ENCODE measurements at regions not wholly inside any gene's neighbourhood (a gene's known extent, or its start where the extent isn't known, plus 50 kb on each side); places are given as distances from the start of the nearest gene placed in this dataset.

DNA sequence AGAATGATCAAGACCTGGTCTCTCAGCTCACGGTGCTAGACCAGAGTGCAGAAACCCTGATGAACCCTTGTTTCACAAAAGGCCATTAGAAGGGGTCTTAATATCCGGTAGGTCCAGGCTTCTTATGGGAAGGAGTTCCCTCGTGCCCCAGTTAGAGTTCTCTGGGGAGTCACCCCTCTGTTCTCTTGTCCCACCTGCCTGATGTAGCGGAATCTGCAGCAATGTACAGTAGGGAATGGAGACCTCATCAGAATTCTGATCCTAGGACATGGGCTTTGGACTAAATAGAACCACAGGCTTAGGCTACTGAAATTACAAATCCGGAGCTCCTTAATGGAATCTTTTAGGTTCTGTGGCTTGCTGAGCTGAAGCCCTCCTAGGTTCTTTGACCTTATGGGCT is 243.6 kb upstream of the IRX2 start:
- no peak for TF ChIP-seq CTCF (IDR thresholded peaks at IDR 0.05)

- TF ChIP-seq CTCF (IDR thresholded peaks at IDR 0.05) = no peak
Observed at GRCh38 chr5:2993771-2994170, 242.3 kb upstream of the IRX2 start.

- TF ChIP-seq CTCF (IDR thresholded peaks at IDR 0.05) = no peak
Observed at GRCh38 chr5:2993301-2993700, 241.8 kb upstream of the IRX2 start.

DNA sequence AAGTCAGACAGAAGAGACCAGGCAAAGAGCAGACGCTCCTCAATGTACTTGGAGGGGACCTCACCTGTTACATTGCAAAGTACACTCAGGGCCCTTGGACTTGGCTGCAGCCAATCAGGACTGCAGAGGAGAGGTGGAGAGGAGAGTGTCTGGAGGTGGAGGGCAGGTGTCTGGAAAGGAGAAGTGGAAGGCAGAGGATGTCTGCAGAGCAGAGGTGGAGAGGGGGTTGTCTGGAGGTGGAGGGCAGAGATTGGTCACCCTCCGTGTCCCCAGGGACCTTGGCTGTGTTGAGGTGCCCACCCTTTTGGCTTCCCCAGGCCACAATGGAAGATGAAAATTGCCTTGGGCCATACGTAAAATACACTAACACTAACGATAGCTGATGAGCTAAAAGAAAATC is 241.3 kb upstream of the IRX2 start:
- no peak for TF ChIP-seq CTCF (IDR thresholded peaks at IDR 0.05)

- TF ChIP-seq CTCF (IDR thresholded peaks at IDR 0.05) = no peak
Observed at GRCh38 chr5:2991884-2992283, 240.4 kb upstream of the IRX2 start.

DNA sequence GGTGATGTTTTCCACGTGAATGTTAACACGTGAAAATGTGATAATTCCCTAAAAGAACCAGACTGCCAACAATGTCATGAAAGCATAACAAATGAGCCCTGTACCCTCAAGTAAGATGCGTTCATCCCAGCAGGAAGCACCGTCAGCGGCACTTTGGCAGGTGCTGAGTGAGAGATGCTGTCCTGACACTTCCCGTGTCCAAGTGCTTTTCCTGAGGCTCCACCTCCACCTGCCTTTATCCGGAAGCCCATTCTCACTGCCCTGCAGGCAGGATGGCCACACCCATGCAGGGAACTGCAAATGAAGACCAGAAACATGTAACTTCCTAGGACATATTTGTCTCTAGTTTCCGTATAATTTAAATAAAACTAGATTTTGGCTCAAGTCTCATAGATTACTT is 238.0 kb upstream of the IRX2 start:
- no peak for TF ChIP-seq CTCF (IDR thresholded peaks at IDR 0.05)

GRCh38 chr5:2986301-2986700 is 234.8 kb upstream of the IRX2 start:
- TF ChIP-seq CTCF (IDR thresholded peaks at IDR 0.05) = no peak

DNA sequence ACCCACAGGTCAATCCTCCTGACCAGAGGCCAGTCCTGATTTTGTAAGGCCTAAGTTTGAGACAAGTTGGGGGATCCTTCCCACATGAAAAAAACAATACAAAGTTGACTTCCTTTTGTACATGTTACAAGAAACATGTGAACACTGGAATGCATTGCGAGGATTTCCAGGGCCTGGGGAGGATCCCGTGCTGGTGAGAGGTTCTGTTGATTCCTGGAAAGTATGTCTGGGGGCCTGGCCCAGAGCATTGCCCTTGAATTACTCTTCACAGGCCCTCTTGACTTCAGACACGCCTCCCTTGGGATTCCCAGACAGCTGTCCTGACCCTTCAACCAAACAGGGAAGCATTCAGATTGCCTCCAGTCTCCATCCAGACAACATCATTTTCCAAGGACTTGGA is 234.2 kb upstream of the IRX2 start:
- TF ChIP-seq CTCF (IDR thresholded peaks at IDR 0.05) = no peak

Data from LNCAP (cell line).